ENCODE measurements at regions not wholly inside any gene's neighbourhood (a gene's known extent, or its start where the extent isn't known, plus 50 kb on each side); places are given as distances from the start of the nearest gene placed in this dataset.

GRCh38 chr7:118696879-118697278 is 472.4 kb downstream of the ANKRD7 start:
- no peak for DNase-seq (ENCODE audit: low read depth)

- no peak for DNase-seq (ENCODE audit: low read depth)
Observed at GRCh38 chr7:118699222-118699621, 474.7 kb downstream of the ANKRD7 start.

- DNase-seq (ENCODE audit: low read depth): no peak
Observed at GRCh38 chr7:118708741-118709140, 484.2 kb downstream of the ANKRD7 start.

- no peak for DNase-seq (ENCODE audit: low read depth)
Observed at GRCh38 chr7:118711688-118712087, 487.2 kb downstream of the ANKRD7 start.

GRCh38 chr7:118713039-118713438 is 488.5 kb downstream of the ANKRD7 start:
- DNase-seq (ENCODE audit: low read depth): no peak

GRCh38 chr7:118720632-118721031 is 496.1 kb downstream of the ANKRD7 start:
- no peak for DNase-seq (ENCODE audit: low read depth)

- no peak for DNase-seq (ENCODE audit: low read depth)
Observed at GRCh38 chr7:118731854-118732253, 507.4 kb downstream of the ANKRD7 start.

GRCh38 chr7:118734541-118734940 is 510.0 kb downstream of the ANKRD7 start:
- no peak for DNase-seq (ENCODE audit: low read depth)

- DNase-seq (ENCODE audit: low read depth): no peak
Observed at GRCh38 chr7:118735441-118735840, 510.9 kb downstream of the ANKRD7 start.

GRCh38 chr7:118737935-118738334 is 513.4 kb downstream of the ANKRD7 start:
- DNase-seq (ENCODE audit: low read depth): no peak

GRCh38 chr7:118745927-118746326 is 521.4 kb downstream of the ANKRD7 start:
- DNase-seq (ENCODE audit: low read depth): no peak

- no peak for DNase-seq (ENCODE audit: low read depth)
Observed at GRCh38 chr7:118747473-118747872, 523.0 kb downstream of the ANKRD7 start.

GRCh38 chr7:118753479-118753878 is 529.0 kb downstream of the ANKRD7 start:
- DNase-seq (ENCODE audit: low read depth): no peak

GRCh38 chr7:118754608-118755007 is 530.1 kb downstream of the ANKRD7 start:
- DNase-seq (ENCODE audit: low read depth): no peak

- DNase-seq (ENCODE audit: low read depth): no peak
Observed at GRCh38 chr7:118755067-118755625, 530.6 kb downstream of the ANKRD7 start.

GRCh38 chr7:118757066-118757465 is 532.6 kb downstream of the ANKRD7 start:
- DNase-seq (ENCODE audit: low read depth): no peak

- DNase-seq (ENCODE audit: low read depth): no peak
Observed at GRCh38 chr7:118758582-118758981, 534.1 kb downstream of the ANKRD7 start.

- no peak for DNase-seq (ENCODE audit: low read depth)
Observed at GRCh38 chr7:118759921-118760320, 535.4 kb downstream of the ANKRD7 start.

- no peak for DNase-seq (ENCODE audit: low read depth)
Observed at GRCh38 chr7:118762451-118762850, 537.9 kb downstream of the ANKRD7 start.

GRCh38 chr7:118764221-118764620 is 539.7 kb downstream of the ANKRD7 start:
- no peak for DNase-seq (ENCODE audit: low read depth)

GRCh38 chr7:118771672-118772071 is 547.2 kb downstream of the ANKRD7 start:
- no peak for DNase-seq (ENCODE audit: low read depth)

GRCh38 chr7:118777308-118777707 is 552.8 kb downstream of the ANKRD7 start:
- no peak for DNase-seq (ENCODE audit: low read depth)

GRCh38 chr7:118792682-118793081 is 568.2 kb downstream of the ANKRD7 start:
- no peak for DNase-seq (ENCODE audit: low read depth)

- no peak for DNase-seq (ENCODE audit: low read depth)
Observed at GRCh38 chr7:118793582-118793981, 569.1 kb downstream of the ANKRD7 start.

Measured in RPMI7951 (cell line).